CD4-positive, alpha-beta T cell treated with Interleukin-17A for 4 hours (primary cell): ENCODE measurements at regions not wholly inside any gene's neighbourhood (a gene's known extent, or its start where the extent isn't known, plus 50 kb on each side); places are given as distances from the start of the nearest gene placed in this dataset.
A peak's percentile ranks its signal among the peaks of the same experiment; 100 is the strongest.

Experiments used
- DNase-seq: peaks from one replicate; pipeline ENCODE4 v3.0.0-alpha.2; 2020; ENCODE audit warnings: mixed read lengths

DNA sequence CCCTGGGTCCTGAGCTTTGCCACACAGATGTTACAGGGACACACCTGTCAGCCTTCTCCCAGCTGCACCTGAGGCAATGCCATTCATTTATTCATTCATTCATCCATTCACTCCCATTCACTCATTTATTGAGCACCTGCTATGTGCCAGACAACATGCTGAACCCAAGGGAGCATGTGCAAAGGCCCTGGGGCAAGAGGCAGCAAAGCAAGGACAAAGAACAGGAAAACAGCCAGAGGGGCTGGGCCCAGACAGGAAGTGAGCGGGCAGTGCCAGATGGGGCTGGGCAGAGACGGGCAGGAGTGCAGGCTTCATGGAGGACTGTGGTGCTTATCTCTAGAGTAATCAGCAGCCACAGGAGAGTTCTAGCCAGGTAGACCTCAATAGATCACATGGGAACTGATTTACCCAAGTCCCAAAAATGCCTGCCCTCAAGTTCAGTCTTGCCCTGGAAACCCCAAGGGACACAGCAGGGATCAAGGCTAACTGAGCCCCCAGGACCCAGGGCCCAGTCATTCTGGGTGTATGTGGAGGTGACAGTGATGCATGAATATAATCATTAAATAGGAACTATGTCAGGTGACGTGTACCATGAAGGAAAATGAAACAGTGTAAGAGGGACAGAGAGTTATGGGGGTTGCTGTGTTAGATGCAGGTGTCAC is 530.3 kb downstream of the MATN1 start:
- DNase-seq = no peak

- DNase-seq = peak; percentile 31
Measured at GRCh38 chr1:30191154-30191702, 532.2 kb downstream of the MATN1 start.

GRCh38 chr1:30190511-30191153 is 532.8 kb downstream of the MATN1 start:
- no peak for DNase-seq

DNA sequence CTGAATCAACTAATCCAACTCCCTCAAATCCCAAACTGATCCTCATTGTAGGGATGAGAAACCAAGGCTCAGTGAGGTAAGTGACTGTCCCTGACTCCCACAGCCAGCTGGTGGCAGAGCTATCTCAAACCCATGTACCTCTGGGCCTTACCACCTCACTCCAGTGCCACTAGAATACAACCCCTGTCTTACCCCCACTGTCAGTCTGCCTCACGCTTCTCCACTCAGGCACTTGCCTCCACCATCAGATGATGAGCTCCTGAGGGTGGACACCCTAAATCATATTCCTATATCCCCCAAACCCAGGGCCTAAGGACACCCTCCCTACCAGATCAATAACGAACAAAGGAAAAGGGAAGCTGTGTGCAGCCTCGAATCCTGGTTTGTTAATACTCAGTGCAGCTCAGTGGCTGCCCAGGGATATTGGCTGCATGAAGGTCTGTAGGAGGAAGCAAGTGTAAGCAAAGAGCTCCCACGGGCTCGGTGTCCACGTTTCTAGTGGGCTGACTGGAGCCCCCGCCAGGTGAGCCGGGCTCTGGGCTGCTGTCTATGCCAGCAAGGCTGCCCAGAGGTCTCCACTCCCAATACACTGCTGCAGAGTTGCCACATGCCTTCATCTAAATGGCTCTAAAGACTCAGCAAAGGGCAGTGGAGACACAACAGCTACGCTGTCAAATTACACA is 533.4 kb downstream of the MATN1 start:
- DNase-seq = no peak

GRCh38 chr1:30188999-30189398 is 534.4 kb downstream of the MATN1 start:
- no peak for DNase-seq

GRCh38 chr1:30188329-30188728 is 535.1 kb downstream of the MATN1 start:
- DNase-seq = no peak

GRCh38 chr1:30187413-30188023 is 535.9 kb downstream of the MATN1 start:
- DNase-seq = no peak

GRCh38 chr1:30186586-30186985 is 536.8 kb downstream of the MATN1 start:
- DNase-seq = no peak

DNA sequence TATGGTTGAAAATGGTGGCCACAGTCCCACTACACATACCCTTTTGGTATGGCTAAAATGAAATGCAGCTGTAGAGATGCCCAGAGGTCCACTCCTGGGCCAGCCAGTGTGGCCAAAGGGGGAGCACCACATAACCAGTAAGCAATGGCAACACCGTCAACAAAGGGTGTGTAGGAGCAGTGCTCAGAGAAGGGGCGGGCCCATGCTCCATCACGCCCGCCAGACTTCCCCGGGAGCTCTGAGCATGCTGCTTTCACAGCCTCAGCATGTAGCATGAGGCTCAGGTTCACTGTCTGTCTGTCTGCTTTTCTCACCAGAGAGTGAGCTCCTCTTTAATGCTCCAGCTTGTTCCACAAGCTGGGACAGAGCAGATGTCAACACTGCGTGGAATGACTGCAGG is 537.6 kb downstream of the MATN1 start:
- no peak for DNase-seq

DNA sequence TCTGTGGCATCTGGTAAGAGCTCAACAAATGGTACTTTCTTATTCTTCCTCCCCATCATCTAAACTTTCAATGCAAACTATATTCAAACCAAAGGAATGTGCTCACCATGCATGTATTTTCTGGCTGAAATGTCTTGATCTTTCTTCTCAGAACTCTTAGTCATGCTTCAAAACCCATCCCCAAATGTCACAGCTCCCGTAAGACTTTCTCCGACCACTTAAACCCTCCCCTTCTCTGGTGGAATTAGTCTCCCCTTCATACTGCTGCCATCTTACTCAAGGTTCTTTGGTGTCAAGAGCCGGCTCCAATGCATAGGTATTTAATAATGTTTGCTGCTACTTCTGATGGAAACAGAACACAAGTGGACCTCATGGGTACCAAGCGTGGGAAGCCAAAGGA is 538.1 kb downstream of the MATN1 start:
- no peak for DNase-seq

- no peak for DNase-seq
Measured at GRCh38 chr1:30184393-30185141, 538.8 kb downstream of the MATN1 start.

GRCh38 chr1:30183895-30184294 is 539.5 kb downstream of the MATN1 start:
- DNase-seq = no peak

- no peak for DNase-seq
Measured at GRCh38 chr1:30183006-30183405, 540.4 kb downstream of the MATN1 start.

DNA sequence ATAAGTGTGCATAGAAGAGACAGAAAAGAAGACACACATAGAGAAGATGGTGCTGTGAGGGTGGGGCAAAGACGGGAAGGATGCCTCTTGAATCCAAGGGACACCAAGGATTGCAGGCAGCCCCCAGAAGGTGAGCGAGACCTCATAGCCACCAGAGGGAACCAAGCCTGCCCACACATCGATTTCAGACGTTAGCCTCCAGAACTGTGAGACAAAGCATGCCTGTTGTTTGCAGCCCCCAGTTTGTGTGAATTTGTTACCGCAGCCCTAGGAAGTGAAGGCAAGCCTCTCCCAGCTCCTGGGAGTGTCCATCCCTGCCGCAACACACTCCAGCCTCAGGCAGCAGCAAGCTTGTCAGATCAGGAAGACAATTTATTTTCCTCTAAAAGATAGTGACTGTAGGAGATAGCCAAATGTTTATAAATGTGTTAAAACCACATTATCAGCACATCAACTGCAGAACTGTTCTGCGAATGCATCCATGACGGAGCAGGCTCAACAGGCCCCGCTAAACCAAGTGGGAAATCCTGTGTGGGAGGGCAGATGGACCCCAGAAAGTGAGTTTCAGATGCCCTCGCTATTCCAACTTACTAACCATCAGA is 543.3 kb downstream of the MATN1 start:
- DNase-seq = no peak

GRCh38 chr1:30176477-30176876 is 546.9 kb downstream of the MATN1 start:
- DNase-seq = no peak

DNA sequence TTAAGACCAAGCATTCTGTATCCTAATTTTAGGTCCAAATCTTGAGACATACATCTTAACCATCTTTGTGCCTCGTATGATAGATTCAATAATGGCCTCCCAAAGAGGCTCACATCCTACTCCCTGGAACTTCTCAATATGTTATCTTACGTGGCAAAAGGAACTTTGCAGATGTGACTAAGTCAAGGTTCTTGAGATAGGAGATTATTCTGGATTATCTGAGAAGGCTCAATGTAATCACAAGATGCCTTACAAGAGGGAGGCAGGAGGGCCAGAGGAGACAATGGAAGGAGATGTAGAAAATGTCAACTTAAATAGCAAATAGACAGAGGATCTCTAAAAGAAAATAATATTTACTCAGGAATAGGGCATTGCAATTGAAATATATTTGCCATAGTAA is 548.9 kb downstream of the MATN1 start:
- no peak for DNase-seq

DNA sequence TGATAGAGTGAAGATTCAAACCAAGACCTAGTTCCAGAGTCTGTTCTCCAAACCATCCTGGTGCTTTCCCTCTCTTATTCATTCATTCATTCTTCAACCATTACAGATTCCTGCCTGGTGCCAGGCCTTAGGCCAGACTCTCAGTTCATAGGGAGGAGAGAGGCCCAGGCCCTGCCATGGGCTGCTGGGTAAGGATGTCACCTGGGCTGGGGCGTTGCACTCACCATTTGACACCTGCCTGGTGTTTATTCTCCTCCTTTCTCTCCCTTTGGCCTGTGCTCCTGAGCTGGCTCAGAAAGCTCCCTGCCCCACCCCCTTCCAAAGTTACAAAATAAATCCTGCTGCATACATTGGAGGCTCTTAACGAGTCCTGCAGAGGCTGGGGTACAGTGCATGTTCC is 549.8 kb downstream of the MATN1 start:
- DNase-seq = no peak

DNA sequence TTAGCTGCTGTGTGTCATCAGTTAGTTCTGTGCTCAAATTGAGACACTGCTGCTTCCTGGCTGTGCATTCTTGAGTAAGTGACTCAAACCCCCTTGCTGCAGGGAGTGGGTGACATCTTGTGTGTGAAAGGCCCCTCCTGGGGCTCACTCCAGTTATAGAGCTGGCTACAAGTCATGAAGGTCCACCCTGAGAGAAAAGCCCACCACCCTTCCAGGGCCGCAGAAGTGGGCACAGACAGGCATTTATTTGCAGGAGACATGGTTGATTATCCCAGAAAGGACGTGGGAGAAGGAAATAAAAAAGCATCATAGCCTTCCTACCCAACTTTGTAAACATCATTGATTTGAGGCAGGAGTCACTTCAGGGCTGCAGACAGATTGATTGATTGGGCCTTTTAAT is 550.6 kb downstream of the MATN1 start:
- no peak for DNase-seq

DNA sequence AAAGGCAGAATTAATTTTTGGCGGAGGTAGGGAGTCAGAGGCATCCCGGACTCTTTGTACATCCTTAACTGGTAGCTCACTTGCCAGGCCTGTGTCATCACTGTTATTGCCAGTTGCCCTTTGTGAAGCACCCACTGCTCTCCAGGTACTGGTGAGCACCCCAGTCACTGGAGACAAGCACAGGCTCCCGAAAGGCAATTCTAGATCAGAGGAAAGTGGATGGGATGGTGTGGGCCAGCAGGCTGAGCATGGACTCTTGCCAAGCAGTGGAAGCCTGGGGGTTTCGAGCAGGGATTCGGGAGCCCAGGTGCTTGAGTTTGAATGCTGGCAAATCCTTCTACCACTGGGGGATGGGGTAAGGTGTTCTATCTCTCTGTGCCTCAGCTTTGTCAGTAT is 551.1 kb downstream of the MATN1 start:
- no peak for DNase-seq

- DNase-seq = no peak
Measured at GRCh38 chr1:30171537-30172298, 551.7 kb downstream of the MATN1 start.

DNA sequence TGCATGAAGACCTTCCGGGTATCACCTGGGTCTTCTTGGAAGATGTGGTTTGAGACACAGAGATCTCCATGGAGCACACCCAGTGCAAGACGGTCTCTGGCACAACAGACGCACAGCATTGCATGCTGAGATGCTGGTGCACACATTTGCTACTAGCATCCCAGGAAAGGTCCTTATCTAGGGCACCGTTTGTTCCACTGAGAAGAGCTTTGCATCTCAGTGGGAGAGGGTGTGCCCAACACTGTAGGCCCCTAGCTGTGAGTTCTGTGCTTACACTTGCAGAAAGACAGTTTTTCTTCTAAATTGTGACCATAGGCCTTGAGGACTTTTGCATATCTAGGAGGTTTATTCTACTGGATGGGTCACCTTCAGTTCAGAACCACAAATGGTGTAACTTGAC is 554.1 kb downstream of the MATN1 start:
- no peak for DNase-seq

DNA sequence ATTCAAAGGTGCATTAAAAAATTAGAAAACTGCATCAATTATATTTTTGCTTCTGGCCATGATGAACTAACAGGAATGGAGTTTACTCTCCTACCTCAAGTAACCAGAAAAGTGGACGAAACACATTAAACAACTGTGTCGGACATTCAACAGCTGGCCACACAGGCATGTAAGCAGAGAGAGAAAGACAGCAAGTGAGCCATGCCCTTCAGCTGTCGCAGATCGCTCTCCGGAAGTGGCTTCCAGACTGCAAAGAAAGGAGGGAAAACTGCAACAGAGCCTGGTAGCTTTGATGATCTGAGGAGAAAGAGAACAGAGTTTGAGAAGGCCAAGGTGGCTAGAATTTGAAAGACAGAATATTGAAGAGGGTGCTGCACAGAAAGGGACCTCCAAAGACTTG is 557.2 kb downstream of the MATN1 start:
- no peak for DNase-seq
